Inflammatory macrophage (primary cell): ENCODE measurements at regions not wholly inside any gene's neighbourhood (a gene's known extent, or its start where the extent isn't known, plus 50 kb on each side); places are given as distances from the start of the nearest gene placed in this dataset.
A peak's percentile ranks its signal among the peaks of the same experiment; 100 is the strongest.
"Not testable (repeated sequence)": the region's sequence is repeated elsewhere in the genome, so short reads cannot be mapped to it uniquely, and the experiment has no call there.

Experiments used
- DNase-seq, 2 donors: peaks; one replicate each; pipeline ENCODE4 v3.0.0-alpha.2; 2020 to 2022

GRCh38 chr13:80562433-80563156 is 221.7 kb upstream of the SPRY2 start:
- DNase-seq, result no peak

GRCh38 chr13:80560609-80561008 is 219.7 kb upstream of the SPRY2 start:
- DNase-seq, result no peak

GRCh38 chr13:80559944-80560343 is 219.0 kb upstream of the SPRY2 start:
- no peak for DNase-seq

GRCh38 chr13:80558074-80558473 is 217.1 kb upstream of the SPRY2 start:
- DNase-seq, result no peak

DNA sequence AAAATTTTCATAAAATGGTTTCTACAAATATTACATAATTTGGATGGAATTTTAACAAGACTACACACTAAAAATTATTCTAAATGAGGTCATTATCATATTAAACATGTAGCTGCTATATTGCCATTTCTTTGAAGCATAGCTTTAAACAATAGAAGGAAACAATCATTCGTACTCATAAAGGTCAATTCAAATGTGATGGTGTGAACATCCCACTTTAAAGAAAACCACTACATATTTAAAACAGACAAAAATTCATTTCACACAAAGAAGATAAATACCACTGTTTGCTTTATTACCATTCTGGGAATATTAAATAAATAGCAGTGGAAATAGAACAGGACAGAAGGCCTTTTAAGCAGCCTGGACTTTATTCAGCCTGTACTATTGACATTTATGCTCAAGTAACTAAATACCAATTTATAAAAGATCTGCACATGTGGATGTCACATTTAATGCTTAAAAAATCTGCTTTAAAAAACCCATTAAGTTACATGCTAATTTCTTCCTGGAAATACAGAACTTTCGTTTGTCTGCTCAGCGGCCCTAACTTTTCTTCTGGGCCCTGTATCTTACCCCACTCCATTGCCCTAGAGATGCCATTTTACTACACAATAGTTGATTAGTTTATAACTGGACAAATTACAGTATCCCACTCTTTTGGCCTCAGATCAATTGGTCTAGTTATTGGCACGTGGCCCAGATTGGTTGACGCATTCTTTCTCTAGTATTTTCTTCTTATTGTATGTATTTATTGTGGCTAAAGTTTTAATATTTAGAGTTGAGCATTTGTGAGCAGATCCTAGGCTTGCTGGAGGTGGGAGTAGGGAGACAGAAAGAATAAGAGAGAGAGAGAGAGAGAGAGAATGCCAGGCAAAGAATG is 215.1 kb upstream of the SPRY2 start:
- no peak for DNase-seq

- no peak for DNase-seq
These were observed 212.0 kb upstream of the SPRY2 start for GRCh38 chr13:80552851-80553440.

DNA sequence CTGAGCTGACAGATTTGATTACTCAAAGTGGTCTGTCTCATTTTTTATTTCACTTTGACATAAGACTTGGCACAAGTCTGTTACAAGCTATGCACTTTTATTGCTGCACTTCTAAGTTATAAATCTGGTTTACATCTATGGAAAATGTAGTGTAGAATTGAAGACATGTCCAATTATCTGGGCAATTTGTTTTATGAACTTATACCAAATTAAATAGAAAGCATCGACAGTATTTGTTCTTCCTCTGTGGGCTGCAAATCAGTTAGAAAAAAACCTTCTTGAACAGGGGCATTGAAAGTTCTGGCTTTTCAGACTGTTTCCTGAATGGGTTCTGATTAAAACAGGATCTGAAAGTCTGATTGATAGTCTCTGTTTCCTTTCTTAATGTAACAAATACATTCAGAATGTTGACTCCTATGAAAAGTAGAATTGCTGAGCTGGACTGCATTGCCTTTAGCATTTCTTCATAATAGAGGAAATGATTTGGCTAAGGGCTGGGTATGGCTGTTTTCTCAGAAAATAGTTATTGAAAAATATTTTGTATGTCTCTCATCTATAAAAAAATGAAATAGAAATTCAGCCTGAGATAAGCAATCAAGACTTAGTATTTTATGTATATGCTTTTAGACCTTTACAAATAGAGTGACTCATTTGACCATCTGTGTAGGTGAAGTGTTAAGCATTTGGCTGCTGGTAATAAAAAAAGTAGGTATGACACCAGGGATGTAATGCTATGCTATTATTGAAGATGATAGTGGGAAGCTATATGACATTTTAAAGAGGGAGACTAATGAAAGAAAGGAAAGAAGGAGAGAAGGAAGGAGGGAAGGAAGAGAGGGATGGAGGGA is 210.9 kb upstream of the SPRY2 start:
- DNase-seq, result peak in 1 of 2 donors; percentile 4

GRCh38 chr13:80550971-80551441 is 210.1 kb upstream of the SPRY2 start:
- no peak for DNase-seq

- DNase-seq, result no peak
These were observed 208.0 kb upstream of the SPRY2 start for GRCh38 chr13:80548915-80549314.

- DNase-seq, result no peak
These were observed 207.2 kb upstream of the SPRY2 start for GRCh38 chr13:80547885-80548825.

GRCh38 chr13:80547341-80547740 is 206.4 kb upstream of the SPRY2 start:
- no peak for DNase-seq

DNA sequence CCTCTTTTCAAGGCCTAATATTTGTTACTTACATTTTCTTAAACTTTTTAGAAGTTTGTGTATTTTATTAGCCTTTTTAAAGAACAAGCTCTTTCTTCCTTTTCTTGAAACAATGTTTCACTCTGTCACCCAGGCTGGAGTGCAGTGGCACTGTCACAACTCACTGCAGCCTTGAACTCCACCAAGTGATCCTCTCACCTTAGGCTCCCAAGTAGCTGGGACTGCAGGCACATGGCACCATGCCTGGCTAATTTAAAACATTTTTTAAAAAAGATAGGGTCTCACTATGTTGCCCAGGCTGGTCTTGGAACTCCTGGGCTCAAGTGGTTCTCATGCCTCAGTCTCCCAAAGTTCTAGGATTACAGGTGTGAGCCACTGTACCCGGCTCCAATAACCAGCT is 192.2 kb upstream of the SPRY2 start:
- DNase-seq, result no peak

DNA sequence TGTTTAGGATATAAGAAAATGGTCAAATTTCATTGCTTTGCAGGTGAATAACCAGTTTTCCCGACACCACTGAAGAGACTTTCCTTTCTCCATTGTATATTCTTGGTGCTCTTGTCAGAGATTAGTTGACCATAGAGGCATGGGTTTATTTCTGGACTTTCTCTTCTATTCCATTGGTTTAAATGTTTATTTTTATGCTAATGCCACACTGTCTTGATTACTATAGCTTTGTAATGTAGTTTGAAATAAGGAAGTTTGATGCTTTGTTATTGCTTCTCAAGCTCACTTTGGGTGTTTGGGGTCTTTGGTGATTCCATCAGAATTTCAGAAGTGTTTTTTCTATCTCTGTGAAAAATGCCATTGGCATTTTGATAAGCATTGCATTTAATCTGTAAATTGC is 190.0 kb upstream of the SPRY2 start:
- DNase-seq, result no peak

- no peak for DNase-seq
These were observed 189.3 kb upstream of the SPRY2 start for GRCh38 chr13:80530191-80530590.

- no peak for DNase-seq
These were observed 188.8 kb upstream of the SPRY2 start for GRCh38 chr13:80529734-80530133.

- no peak for DNase-seq
These were observed 187.8 kb upstream of the SPRY2 start for GRCh38 chr13:80528733-80529132.

DNA sequence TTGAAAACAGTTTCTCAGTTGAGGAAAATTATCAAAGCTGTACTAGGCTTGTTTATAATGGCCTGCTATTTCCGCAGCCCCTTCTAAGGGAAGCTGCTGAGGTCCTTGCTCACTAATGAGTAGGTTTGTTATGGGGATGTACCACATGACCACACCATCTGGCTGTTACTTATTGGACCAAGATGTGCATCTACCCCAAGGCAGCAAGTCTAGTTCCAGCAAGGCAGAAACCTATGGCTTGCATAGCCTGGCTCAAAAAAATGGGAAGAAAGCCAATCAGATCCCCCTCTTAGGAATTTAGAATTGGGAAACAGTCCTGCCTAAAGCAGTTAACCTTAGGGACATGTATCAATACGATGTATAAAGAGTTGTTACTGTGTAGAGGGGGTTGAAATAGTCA is 186.5 kb upstream of the SPRY2 start:
- no peak for DNase-seq

DNA sequence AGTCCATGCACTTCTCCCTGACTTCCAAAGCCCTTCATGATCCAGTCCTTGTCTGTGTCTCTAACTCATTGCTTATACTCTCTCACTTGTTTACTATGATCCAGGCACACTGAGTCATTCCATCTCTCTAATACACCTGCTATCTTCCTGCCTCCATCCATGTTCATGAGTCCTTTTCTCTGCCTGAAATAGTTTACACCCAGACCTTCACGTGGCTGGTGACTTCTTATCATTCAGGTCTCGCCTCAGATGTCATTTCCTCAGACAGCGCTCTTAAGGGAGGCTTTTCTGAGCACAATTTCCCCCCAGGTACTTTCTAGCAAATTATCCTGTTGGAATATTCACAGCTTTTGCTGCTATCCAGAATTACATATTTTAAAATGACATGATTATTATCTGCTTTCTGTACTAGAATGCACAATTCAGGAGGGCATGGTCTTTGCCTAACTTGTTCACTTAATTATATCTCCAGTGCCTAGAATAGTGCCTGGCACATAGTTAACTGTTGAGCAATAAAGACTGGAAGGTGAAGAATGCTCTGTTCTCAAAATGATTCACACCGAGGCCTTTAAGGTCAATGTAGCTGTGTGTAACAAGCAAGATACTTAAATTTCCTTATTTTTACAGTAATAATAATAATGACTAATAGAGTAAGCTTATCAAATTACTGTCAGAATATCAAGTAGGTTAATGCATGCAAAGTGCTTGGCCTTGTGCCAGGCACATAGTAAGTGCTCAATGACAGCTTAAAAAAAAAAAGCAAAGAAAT is 183.7 kb upstream of the SPRY2 start:
- no peak for DNase-seq

GRCh38 chr13:80523134-80523533 is 182.2 kb upstream of the SPRY2 start:
- DNase-seq, result no peak

- DNase-seq, result not testable (repeated sequence)
These were observed 181.5 kb upstream of the SPRY2 start for GRCh38 chr13:80522463-80522862.
